AG09319 (cell line): ENCODE measurements at regions not wholly inside any gene's neighbourhood (a gene's known extent, or its start where the extent isn't known, plus 50 kb on each side); places are given as distances from the start of the nearest gene placed in this dataset.
A peak's percentile ranks its signal among the peaks of the same experiment; 100 is the strongest.

Experiments used
- DNase-seq: peaks from one replicate; pipeline ENCODE4 v3.0.0-alpha.2; 2010; ENCODE audit warnings: low read depth; ENCODE audit errors: extremely low read depth
- CTCF ChIP-seq: IDR thresholded peaks from 2 replicates; pipeline ENCODE4 v1.5.1; 2011; ENCODE audit warnings: low read depth, mild to moderate bottlenecking, inconsistent platforms, low read length, moderate library complexity

GRCh38 chr12:46556819-46557524 is 184.4 kb upstream of the SLC38A2 start:
- TF ChIP-seq CTCF: no peak
- no peak for DNase-seq

- DNase-seq: peak; percentile 85
- no peak for TF ChIP-seq CTCF
Observed at GRCh38 chr12:46556105-46556559, 183.6 kb upstream of the SLC38A2 start.

- DNase-seq: peak; percentile 66
- TF ChIP-seq CTCF: no peak
Observed at GRCh38 chr12:46555406-46555852, 182.9 kb upstream of the SLC38A2 start.

- no peak for TF ChIP-seq CTCF
- no peak for DNase-seq
Observed at GRCh38 chr12:46554460-46554859, 181.9 kb upstream of the SLC38A2 start.

GRCh38 chr12:46553911-46554310 is 181.3 kb upstream of the SLC38A2 start:
- peak; percentile 58 for DNase-seq
- TF ChIP-seq CTCF: no peak

- no peak for DNase-seq
- no peak for TF ChIP-seq CTCF
Observed at GRCh38 chr12:46553266-46553665, 180.7 kb upstream of the SLC38A2 start.

GRCh38 chr12:46550266-46550879 is 177.8 kb upstream of the SLC38A2 start:
- DNase-seq: no peak
- no peak for TF ChIP-seq CTCF
